ENCODE measurements at regions not wholly inside any gene's neighbourhood (a gene's known extent, or its start where the extent isn't known, plus 50 kb on each side); places are given as distances from the start of the nearest gene placed in this dataset.

GRCh38 chr16:86808863-86809444 is 230.6 kb downstream of the FOXL1 start:
- Histone ChIP-seq H2AFZ (no peak overlapping the region), H3F3A (ENCODE audit: insufficient read depth) (no peaks in the 10 kb centered on the region), H3K9me3 (ENCODE audit: low read depth) (no peaks in the 10 kb centered on the region), H3K9me2 (ENCODE audit: insufficient read depth) (no peaks in the 10 kb centered on the region), H3K79me2 (ENCODE audit: insufficient read depth) (no peaks in the 10 kb centered on the region), H3K4me1 (ENCODE audit: insufficient read depth) (no peaks in the 10 kb centered on the region), H3K9ac (no peak overlapping the region), H3K27me3 (replicated peaks; ENCODE audit: insufficient read depth) (peaks cover 84% of the 10 kb centered on the region), H3K4me2 (ENCODE audit: unreplicated experiment) (no peak overlapping the region), H3K36me3 (ENCODE audit: low read depth) (no peaks in the 10 kb centered on the region), H4K20me1 (ENCODE audit: insufficient read depth) (no peaks in the 10 kb centered on the region), H3K4me3 (no peak overlapping the region), H3K27ac (no peak overlapping the region)
- DNase-seq: no peak
- 52 to 58% methylated on average over 18 of the region's 18 CpGs for WGBS, 2 experiments (ENCODE audit: low coverage in 1 of 2, low lambda C conversion rate in 2 of 2, missing lambda C conversion rate in 2 of 2)
- in situ Hi-C loops (cut with MboI): no loop called here
- TF ChIP-seq EZH2phosphoT487 (IDR thresholded peaks at IDR 0.05; ENCODE audit: insufficient read depth, low read depth) (no peak), EZH2 (IDR thresholded peaks at IDR 0.05; ENCODE audit: insufficient read depth, poor library complexity, severe bottlenecking) (no peak)

- H3K9me2 ChIP-seq (ENCODE audit: insufficient read depth): no peaks in the 10 kb centered on the region
- no peaks in the 10 kb centered on the region for H3K9me3 ChIP-seq (ENCODE audit: low read depth)
- H4K20me1 ChIP-seq (ENCODE audit: insufficient read depth): no peaks in the 10 kb centered on the region
- H3F3A ChIP-seq (ENCODE audit: insufficient read depth): no peaks in the 10 kb centered on the region
- 29 to 33% methylated on average over 8 of the region's 8 CpGs for WGBS, 2 experiments (ENCODE audit: low coverage in 1 of 2, low lambda C conversion rate in 2 of 2, missing lambda C conversion rate in 2 of 2)
- peaks cover 84% of the 10 kb centered on the region for H3K27me3 ChIP-seq (replicated peaks; ENCODE audit: insufficient read depth)
- no peak overlapping the region for H3K27ac ChIP-seq
- H3K4me2 ChIP-seq (ENCODE audit: unreplicated experiment): no peak overlapping the region
- no peak overlapping the region for H3K9ac ChIP-seq
- H3K36me3 ChIP-seq (ENCODE audit: low read depth): no peaks in the 10 kb centered on the region
- no peak overlapping the region for H2AFZ ChIP-seq
- TF ChIP-seq EZH2phosphoT487 (IDR thresholded peaks at IDR 0.05; ENCODE audit: insufficient read depth, low read depth): no peak
- TF ChIP-seq EZH2 (IDR thresholded peaks at IDR 0.05; ENCODE audit: insufficient read depth, poor library complexity, severe bottlenecking): no peak
- in situ Hi-C loops (cut with MboI): no loop called here
- H3K4me1 ChIP-seq (ENCODE audit: insufficient read depth): no peaks in the 10 kb centered on the region
- H3K4me3 ChIP-seq: no peak overlapping the region
- no peaks in the 10 kb centered on the region for H3K79me2 ChIP-seq (ENCODE audit: insufficient read depth)
- DNase-seq: peak; percentile 71
Observed at GRCh38 chr16:86809458-86809955, 231.2 kb downstream of the FOXL1 start.

- no peak overlapping the region for H2AFZ ChIP-seq
- no peaks in the 10 kb centered on the region for H3K79me2 ChIP-seq (ENCODE audit: insufficient read depth)
- in situ Hi-C loops (cut with MboI): no loop called here
- no peak overlapping the region for H3K4me2 ChIP-seq (ENCODE audit: unreplicated experiment)
- H3K9me2 ChIP-seq (ENCODE audit: insufficient read depth): no peaks in the 10 kb centered on the region
- H3K9ac ChIP-seq: no peak overlapping the region
- peaks cover 85% of the 10 kb centered on the region for H3K27me3 ChIP-seq (replicated peaks; ENCODE audit: insufficient read depth)
- no peaks in the 10 kb centered on the region for H3K9me3 ChIP-seq (ENCODE audit: low read depth)
- H3K27ac ChIP-seq: no peak overlapping the region
- no peaks in the 10 kb centered on the region for H3K36me3 ChIP-seq (ENCODE audit: low read depth)
- TF ChIP-seq EZH2phosphoT487 (IDR thresholded peaks at IDR 0.05; ENCODE audit: insufficient read depth, low read depth) (no peak), EZH2 (IDR thresholded peaks at IDR 0.05; ENCODE audit: insufficient read depth, poor library complexity, severe bottlenecking) (no peak)
- no peaks in the 10 kb centered on the region for H4K20me1 ChIP-seq (ENCODE audit: insufficient read depth)
- H3F3A ChIP-seq (ENCODE audit: insufficient read depth): no peaks in the 10 kb centered on the region
- no peak overlapping the region for H3K4me3 ChIP-seq
- DNase-seq: no peak
- no peaks in the 10 kb centered on the region for H3K4me1 ChIP-seq (ENCODE audit: insufficient read depth)
- 39% methylated on average over 2 of the region's 2 CpGs for WGBS, 2 experiments (ENCODE audit: low coverage in 1 of 2, low lambda C conversion rate in 2 of 2, missing lambda C conversion rate in 2 of 2)
Observed at GRCh38 chr16:86810062-86810461, 231.7 kb downstream of the FOXL1 start.

- H3K36me3 ChIP-seq (ENCODE audit: low read depth): no peaks in the 10 kb centered on the region
- H2AFZ ChIP-seq: no peak overlapping the region
- no peak overlapping the region for H3K27ac ChIP-seq
- no peak for DNase-seq
- H3K4me2 ChIP-seq (ENCODE audit: unreplicated experiment): no peak overlapping the region
- no peak overlapping the region for H3K9ac ChIP-seq
- H3K79me2 ChIP-seq (ENCODE audit: insufficient read depth): no peaks in the 10 kb centered on the region
- peaks cover 85% of the 10 kb centered on the region for H3K27me3 ChIP-seq (replicated peaks; ENCODE audit: insufficient read depth)
- H3F3A ChIP-seq (ENCODE audit: insufficient read depth): no peaks in the 10 kb centered on the region
- no peaks in the 10 kb centered on the region for H3K9me2 ChIP-seq (ENCODE audit: insufficient read depth)
- 18 to 39% methylated on average over 2 of the region's 2 CpGs for WGBS, 2 experiments (ENCODE audit: low coverage in 1 of 2, low lambda C conversion rate in 2 of 2, missing lambda C conversion rate in 2 of 2)
- no peak overlapping the region for H3K4me3 ChIP-seq
- no peaks in the 10 kb centered on the region for H3K4me1 ChIP-seq (ENCODE audit: insufficient read depth)
- in situ Hi-C loops (cut with MboI): no loop called here
- no peaks in the 10 kb centered on the region for H3K9me3 ChIP-seq (ENCODE audit: low read depth)
- H4K20me1 ChIP-seq (ENCODE audit: insufficient read depth): no peaks in the 10 kb centered on the region
- TF ChIP-seq EZH2phosphoT487 (IDR thresholded peaks at IDR 0.05; ENCODE audit: insufficient read depth, low read depth): no peak
- no peak for TF ChIP-seq EZH2 (IDR thresholded peaks at IDR 0.05; ENCODE audit: insufficient read depth, poor library complexity, severe bottlenecking)
Observed at GRCh38 chr16:86812363-86812970, 234.1 kb downstream of the FOXL1 start.

Measured in GM23248 (cell line).